Effector memory CD8-positive, alpha-beta T cell (primary cell): ENCODE measurements at regions not wholly inside any gene's neighbourhood (a gene's known extent, or its start where the extent isn't known, plus 50 kb on each side); places are given as distances from the start of the nearest gene placed in this dataset.

Source experiments
- ATAC-seq: fragments of 150-1000 bp; cut with Tn5 transposase; replicated peaks from 2 replicates; pipeline ENCODE4 v1.10.0; 2021; ENCODE audit warnings: mild to moderate bottlenecking, moderate library complexity
- DNase-seq, 3 experiments: peaks; one replicate each; pipeline ENCODE4 v3.0.0; 2021
- H3K27ac Mint-ChIP-seq, 2 donors: one replicate each; pipeline ENCODE4 v1.8.0; 2022; ENCODE audit warnings: mild to moderate bottlenecking in 2 of 2, mixed read lengths in 2 of 2, moderate library complexity in 2 of 2
- H3K27me3 Mint-ChIP-seq, 2 donors: one replicate each; pipeline ENCODE4 v1.8.0; 2022; ENCODE audit warnings: mixed read lengths in 2 of 2
- H3K36me3 Mint-ChIP-seq: one replicate; pipeline ENCODE4 v1.8.0; 2022; ENCODE audit warnings: mild to moderate bottlenecking, moderate library complexity, mixed read lengths; ENCODE audit not compliant: insufficient read depth
- H3K4me1 Mint-ChIP-seq, 2 donors: one replicate each; pipeline ENCODE4 v1.8.0; 2022; ENCODE audit warnings: low read depth in 2 of 2, mixed read lengths in 2 of 2
- H3K4me3 Mint-ChIP-seq, 2 donors: one replicate each; pipeline ENCODE4 v1.8.0; 2022; ENCODE audit warnings: mild to moderate bottlenecking in 2 of 2, mixed read lengths in 2 of 2, moderate library complexity in 2 of 2
- H3K9me3 Mint-ChIP-seq, 2 donors: one replicate each; pipeline ENCODE4 v1.8.0; 2022; ENCODE audit warnings: mixed read lengths in 2 of 2

GRCh38 chr10:106226828-106227227 lies 937.7 kb downstream of the SORCS1 start:
- no peak overlapping the region for H3K4me3 Mint-ChIP-seq
- H3K27me3 Mint-ChIP-seq, result no peaks in the 10 kb centered on the region
- ATAC-seq (no peak), DNase-seq (no peak)
- H3K27ac Mint-ChIP-seq, result no peak overlapping the region
- peaks cover 6 to 15% of the 10 kb centered on the region in 2 donors for H3K9me3 Mint-ChIP-seq
- no peaks in the 10 kb centered on the region for H3K4me1 Mint-ChIP-seq
- no peaks in the 10 kb centered on the region for H3K36me3 Mint-ChIP-seq

DNA sequence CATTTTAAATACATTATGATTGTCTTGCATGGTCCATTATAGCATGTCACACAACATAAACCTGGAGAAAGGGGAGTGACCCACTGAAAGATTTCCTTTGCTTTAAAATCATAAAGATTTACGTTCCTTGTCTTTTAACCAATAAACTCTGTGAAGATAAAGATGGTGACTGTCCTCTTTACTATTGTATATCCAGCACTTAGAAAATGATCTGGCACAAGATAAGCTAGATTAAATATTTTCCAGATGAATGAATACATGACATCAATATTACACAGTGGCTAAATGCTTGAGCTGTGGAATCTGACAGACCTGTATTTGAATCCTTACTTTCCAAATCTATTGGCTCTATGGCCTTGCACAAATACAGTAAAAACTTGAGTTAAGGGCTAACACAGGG lies 938.4 kb downstream of the SORCS1 start:
- DNase-seq (no peak), ATAC-seq (no peak)
- H3K4me1 Mint-ChIP-seq, result no peaks in the 10 kb centered on the region
- no peak overlapping the region for H3K4me3 Mint-ChIP-seq
- no peaks in the 10 kb centered on the region for H3K36me3 Mint-ChIP-seq
- H3K27me3 Mint-ChIP-seq, result no peaks in the 10 kb centered on the region
- H3K9me3 Mint-ChIP-seq, result peaks cover 7 to 12% of the 10 kb centered on the region in 2 donors
- no peak overlapping the region for H3K27ac Mint-ChIP-seq

DNA sequence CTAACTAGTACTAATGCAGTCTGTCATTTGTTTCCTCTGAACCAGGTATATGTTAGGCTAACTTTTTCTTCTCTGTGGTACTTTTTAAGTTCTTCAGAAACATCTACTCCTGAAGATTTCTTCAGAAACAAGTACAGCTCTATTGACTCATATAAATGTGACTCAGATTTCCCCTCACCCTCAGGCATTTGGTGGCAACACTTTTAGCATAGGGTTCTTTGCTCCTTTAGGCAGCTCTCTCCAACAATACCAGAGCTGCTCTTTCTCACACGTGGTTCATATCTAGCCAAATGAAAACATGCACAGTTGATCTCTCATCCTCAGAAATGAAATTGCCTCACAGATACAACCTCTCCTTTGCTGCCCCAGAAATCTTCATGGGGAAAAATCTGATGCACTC lies 939.8 kb downstream of the SORCS1 start:
- DNase-seq, result no peak
- H3K4me1 Mint-ChIP-seq, result no peaks in the 10 kb centered on the region
- no peak overlapping the region for H3K27ac Mint-ChIP-seq
- H3K36me3 Mint-ChIP-seq, result no peaks in the 10 kb centered on the region
- no peaks in the 10 kb centered on the region for H3K27me3 Mint-ChIP-seq
- ATAC-seq, result no peak
- peaks cover 4 to 5% of the 10 kb centered on the region in 2 donors for H3K9me3 Mint-ChIP-seq
- H3K4me3 Mint-ChIP-seq, result no peak overlapping the region

DNA sequence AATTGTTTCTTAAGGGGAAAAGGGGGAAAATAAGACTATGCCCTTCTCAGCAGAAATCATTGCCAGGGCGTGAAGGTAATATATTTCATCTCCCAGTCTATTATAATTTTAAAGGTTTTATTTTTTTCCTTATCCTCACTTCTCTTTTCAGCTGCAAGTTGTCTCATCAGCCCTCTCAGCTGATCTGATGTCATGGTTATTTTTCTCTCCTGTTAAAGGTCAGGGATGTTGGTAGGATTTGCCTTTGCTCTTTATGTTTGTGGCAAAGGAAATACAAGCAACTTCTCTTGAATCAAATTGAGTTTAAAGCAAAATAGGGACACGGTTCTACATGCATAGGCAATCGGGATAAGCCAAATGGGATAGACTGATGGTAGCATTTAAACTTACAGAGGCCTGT lies 946.9 kb downstream of the SORCS1 start:
- no peak overlapping the region for H3K27ac Mint-ChIP-seq
- no peak for DNase-seq
- H3K36me3 Mint-ChIP-seq, result no peaks in the 10 kb centered on the region
- peaks cover 1 to 5% of the 10 kb centered on the region in 2 donors for H3K9me3 Mint-ChIP-seq
- ATAC-seq, result no peak
- no peak overlapping the region for H3K4me3 Mint-ChIP-seq
- H3K4me1 Mint-ChIP-seq, result no peaks in the 10 kb centered on the region
- H3K27me3 Mint-ChIP-seq, result no peaks in the 10 kb centered on the region

- DNase-seq (no peak), ATAC-seq (no peak)
- no peaks in the 10 kb centered on the region for H3K27me3 Mint-ChIP-seq
- H3K9me3 Mint-ChIP-seq, result peaks cover 10% of the 10 kb centered on the region in 2 donors
- H3K4me1 Mint-ChIP-seq, result no peaks in the 10 kb centered on the region
- H3K36me3 Mint-ChIP-seq, result no peaks in the 10 kb centered on the region
- no peak overlapping the region for H3K27ac Mint-ChIP-seq
- no peak overlapping the region for H3K4me3 Mint-ChIP-seq
Observed at GRCh38 chr10:106216085-106216484, 948.4 kb downstream of the SORCS1 start.

DNA sequence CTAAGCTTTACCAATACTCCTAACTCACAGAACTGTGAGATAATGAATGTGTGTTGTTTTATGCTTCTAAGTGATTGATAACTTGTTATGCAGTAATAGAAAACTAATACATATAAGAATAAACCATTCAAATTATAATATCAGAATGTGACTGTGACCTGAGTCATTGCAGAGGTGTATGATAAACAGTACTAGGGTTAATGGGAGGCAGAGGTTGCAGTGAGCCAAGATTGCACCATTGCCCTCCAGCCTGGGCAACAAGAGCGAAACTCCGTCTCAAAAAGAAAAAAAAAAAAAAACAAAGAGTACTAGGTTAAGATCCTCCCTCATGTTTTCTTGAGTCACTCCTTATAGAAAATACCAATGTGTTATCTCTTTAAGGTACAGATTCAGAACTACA lies 950.3 kb downstream of the SORCS1 start:
- ATAC-seq (no peak), DNase-seq (no peak)
- Mint-ChIP-seq H3K4me3 (no peak overlapping the region), H3K4me1 (no peaks in the 10 kb centered on the region), H3K36me3 (no peaks in the 10 kb centered on the region), H3K27me3 (no peaks in the 10 kb centered on the region), H3K27ac (no peak overlapping the region), H3K9me3 (peaks cover 13 to 28% of the 10 kb centered on the region in 2 donors)

GRCh38 chr10:106213493-106213892 lies 951.0 kb downstream of the SORCS1 start:
- no peaks in the 10 kb centered on the region for H3K36me3 Mint-ChIP-seq
- H3K4me3 Mint-ChIP-seq, result no peak overlapping the region
- ATAC-seq (no peak), DNase-seq (no peak)
- no peaks in the 10 kb centered on the region for H3K4me1 Mint-ChIP-seq
- peaks cover 13 to 31% of the 10 kb centered on the region in 2 donors for H3K9me3 Mint-ChIP-seq
- H3K27ac Mint-ChIP-seq, result no peak overlapping the region
- no peaks in the 10 kb centered on the region for H3K27me3 Mint-ChIP-seq

DNA sequence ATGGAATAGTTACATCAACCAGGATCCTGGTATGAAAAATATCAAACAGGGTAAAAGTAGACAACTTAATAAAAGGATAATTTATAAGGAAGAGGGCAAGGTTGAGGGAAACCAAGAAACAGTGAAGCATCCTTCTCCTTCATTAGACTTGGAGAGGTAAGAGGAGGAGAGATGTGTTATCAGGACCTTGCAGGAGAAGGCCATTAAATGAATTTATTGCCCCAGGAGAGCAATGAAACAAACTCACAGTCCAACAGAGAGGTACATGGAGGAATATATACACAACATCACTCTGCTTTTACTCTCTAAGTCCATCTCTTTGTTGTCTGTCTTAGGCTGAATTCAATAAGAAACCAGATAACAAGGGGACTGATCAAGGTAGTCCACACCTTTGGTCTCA lies 966.2 kb downstream of the SORCS1 start:
- Mint-ChIP-seq H3K27me3 (no peaks in the 10 kb centered on the region), H3K4me1 (no peaks in the 10 kb centered on the region), H3K4me3 (no peak overlapping the region), H3K9me3 (peaks cover 0 to 2% of the 10 kb centered on the region in 2 donors), H3K36me3 (no peaks in the 10 kb centered on the region), H3K27ac (no peak overlapping the region)
- ATAC-seq (no peak), DNase-seq (no peak)

GRCh38 chr10:106189292-106189691 lies 975.2 kb downstream of the SORCS1 start:
- no peaks in the 10 kb centered on the region for H3K36me3 Mint-ChIP-seq
- ATAC-seq (no peak), DNase-seq (no peak)
- H3K27ac Mint-ChIP-seq, result no peak overlapping the region
- peaks cover 12 to 13% of the 10 kb centered on the region in 2 donors for H3K9me3 Mint-ChIP-seq
- no peaks in the 10 kb centered on the region for H3K27me3 Mint-ChIP-seq
- H3K4me3 Mint-ChIP-seq, result no peak overlapping the region
- no peaks in the 10 kb centered on the region for H3K4me1 Mint-ChIP-seq

- Mint-ChIP-seq H3K27ac (no peak overlapping the region), H3K4me3 (no peak overlapping the region), H3K4me1 (no peaks in the 10 kb centered on the region), H3K27me3 (no peaks in the 10 kb centered on the region), H3K36me3 (no peaks in the 10 kb centered on the region), H3K9me3 (peaks cover 12 to 16% of the 10 kb centered on the region in 2 donors)
- DNase-seq (no peak), ATAC-seq (no peak)
Observed at GRCh38 chr10:106185951-106186350, 978.6 kb downstream of the SORCS1 start.

DNA sequence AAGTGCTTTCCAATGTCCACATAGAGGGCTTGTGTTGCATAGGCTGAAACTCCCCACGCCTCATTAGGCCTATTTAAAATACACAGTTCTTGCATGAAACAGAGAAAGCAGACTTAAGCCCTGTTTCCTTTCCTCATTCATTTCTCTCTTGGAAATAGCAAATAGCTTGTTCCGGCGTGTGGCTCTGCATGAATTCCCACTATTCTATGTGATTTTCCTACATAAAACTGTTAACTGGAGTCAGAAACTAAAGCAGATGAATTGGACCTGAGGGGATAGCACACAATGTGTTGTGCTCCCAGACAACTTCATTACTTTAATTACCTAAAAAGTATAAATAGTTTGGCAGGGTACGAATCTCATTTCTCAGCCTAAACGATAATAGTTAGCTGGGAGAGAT lies 981.5 kb downstream of the SORCS1 start:
- DNase-seq, result no peak
- ATAC-seq, result no peak
- H3K36me3 Mint-ChIP-seq, result no peaks in the 10 kb centered on the region
- no peak overlapping the region for H3K27ac Mint-ChIP-seq
- no peak overlapping the region for H3K4me3 Mint-ChIP-seq
- no peaks in the 10 kb centered on the region for H3K4me1 Mint-ChIP-seq
- H3K27me3 Mint-ChIP-seq, result no peaks in the 10 kb centered on the region
- peaks cover 10 to 21% of the 10 kb centered on the region in 2 donors for H3K9me3 Mint-ChIP-seq

- Mint-ChIP-seq H3K4me1 (no peaks in the 10 kb centered on the region), H3K27ac (no peak overlapping the region), H3K9me3 (peaks cover 10 to 22% of the 10 kb centered on the region in 2 donors), H3K27me3 (no peaks in the 10 kb centered on the region), H3K36me3 (no peaks in the 10 kb centered on the region), H3K4me3 (no peak overlapping the region)
- ATAC-seq (no peak), DNase-seq (no peak)
Observed at GRCh38 chr10:106182542-106182941, 982.0 kb downstream of the SORCS1 start.

GRCh38 chr10:106181501-106181900 lies 983.0 kb downstream of the SORCS1 start:
- H3K9me3 Mint-ChIP-seq, result peaks cover 13 to 28% of the 10 kb centered on the region in 2 donors
- H3K4me3 Mint-ChIP-seq, result no peak overlapping the region
- DNase-seq, result no peak
- H3K27ac Mint-ChIP-seq, result no peak overlapping the region
- H3K27me3 Mint-ChIP-seq, result no peaks in the 10 kb centered on the region
- no peaks in the 10 kb centered on the region for H3K36me3 Mint-ChIP-seq
- H3K4me1 Mint-ChIP-seq, result no peaks in the 10 kb centered on the region
- no peak for ATAC-seq

- no peaks in the 10 kb centered on the region for H3K27me3 Mint-ChIP-seq
- H3K27ac Mint-ChIP-seq, result no peak overlapping the region
- ATAC-seq (no peak), DNase-seq (no peak)
- H3K4me3 Mint-ChIP-seq, result no peak overlapping the region
- no peaks in the 10 kb centered on the region for H3K36me3 Mint-ChIP-seq
- H3K4me1 Mint-ChIP-seq, result no peaks in the 10 kb centered on the region
- peaks cover 6 to 24% of the 10 kb centered on the region in 2 donors for H3K9me3 Mint-ChIP-seq
Observed at GRCh38 chr10:106179430-106179829, 985.1 kb downstream of the SORCS1 start.

- H3K36me3 Mint-ChIP-seq, result no peaks in the 10 kb centered on the region
- no peak overlapping the region for H3K27ac Mint-ChIP-seq
- DNase-seq, result no peak
- ATAC-seq, result no peak
- no peaks in the 10 kb centered on the region for H3K4me1 Mint-ChIP-seq
- no peaks in the 10 kb centered on the region for H3K27me3 Mint-ChIP-seq
- peaks cover 10 to 12% of the 10 kb centered on the region in 2 donors for H3K9me3 Mint-ChIP-seq
- no peak overlapping the region for H3K4me3 Mint-ChIP-seq
Observed at GRCh38 chr10:106175760-106176377, 988.6 kb downstream of the SORCS1 start.
